Uterus (tissue), 3 donors: ENCODE measurements at regions not wholly inside any gene's neighbourhood (a gene's known extent, or its start where the extent isn't known, plus 50 kb on each side); places are given as distances from the start of the nearest gene placed in this dataset.

Experiments
- DNase-seq, 2 donors: peaks; one replicate each; pipeline ENCODE4 v3.0.0-alpha.2; 2019 to 2020
- H3K27ac ChIP-seq, 2 donors: fragments of 200-600 bp; sonication (generic); 1 replicate in 1 of 2; 2 replicates in 1 of 2; pipeline ENCODE4 v1.5.1; 2016 to 2018
- H3K27me3 ChIP-seq, 2 donors: fragments of 200-600 bp; sonication (generic); one replicate each; pipeline ENCODE4 v1.5.1; 2018 to 2019; ENCODE audit warnings: control low read depth in 1 of 2
- H3K36me3 ChIP-seq, 2 donors: fragments of 200-600 bp; sonication (generic); one replicate each; pipeline ENCODE4 v1.5.1; 2019; ENCODE audit warnings: control low read depth in 1 of 2
- H3K4me1 ChIP-seq, 2 donors: fragments of 200-600 bp; sonication (generic); one replicate each; pipeline ENCODE4 v1.5.1; 2018 to 2019; ENCODE audit warnings: control low read depth in 1 of 2
- H3K4me3 ChIP-seq, 2 donors: fragments of 200-600 bp; sonication (generic); 1 replicate in 1 of 2; 2 replicates in 1 of 2; pipeline ENCODE4 v1.5.1; 2018 to 2019; ENCODE audit warnings: mild to moderate bottlenecking in 1 of 2
- H3K9me3 ChIP-seq, 2 donors: fragments of 200-600 bp; sonication (generic); one replicate each; pipeline ENCODE4 v1.5.1; 2019; ENCODE audit warnings: control low read depth in 1 of 2
- CTCF ChIP-seq, 4 experiments: fragments of 200-600 bp in 2 of 4; fragments of 450-650 bp in 2 of 4; sonication (generic) in 2 of 4; IDR thresholded peaks; one replicate each; pipeline ENCODE4 v1.5.1; 2016 to 2019; ENCODE audit warnings: antibody characterized with exemption in 4 of 4, mild to moderate bottlenecking in 2 of 4, moderate library complexity in 1 of 4
- POLR2A ChIP-seq, 2 donors: fragments of 450-650 bp; IDR thresholded peaks; one replicate each; pipeline ENCODE4 v1.6.1; 2016; ENCODE audit warnings: antibody characterized with exemption in 2 of 2, mild to moderate bottlenecking in 1 of 2, moderate library complexity in 1 of 2
- intact Hi-C: fragments of 100-400 bp; cut with DNase I; formaldehyde crosslinking; loops from one replicate; pipeline ENCODE4 v1.15.1; 2023; ENCODE audit warnings: low total_unique reads
- donor health status: DM: yes; HTN: yes; CAD: no.

GRCh38 chr7:50953820-50954219 is 171.1 kb upstream of the GRB10 start:
- no peaks in the 10 kb centered on the region for H3K9me3 ChIP-seq
- no peak for DNase-seq
- H3K4me3 ChIP-seq: no peak overlapping the region
- intact Hi-C loops: no loop called here
- H3K27ac ChIP-seq: no peak overlapping the region
- H3K27me3 ChIP-seq: no peaks in the 10 kb centered on the region
- no peaks in the 10 kb centered on the region for H3K4me1 ChIP-seq
- H3K36me3 ChIP-seq: no peaks in the 10 kb centered on the region
- TF ChIP-seq CTCF (IDR thresholded peaks at IDR 0.05) (no peak), POLR2A (IDR thresholded peaks at IDR 0.05) (no peak)

DNA sequence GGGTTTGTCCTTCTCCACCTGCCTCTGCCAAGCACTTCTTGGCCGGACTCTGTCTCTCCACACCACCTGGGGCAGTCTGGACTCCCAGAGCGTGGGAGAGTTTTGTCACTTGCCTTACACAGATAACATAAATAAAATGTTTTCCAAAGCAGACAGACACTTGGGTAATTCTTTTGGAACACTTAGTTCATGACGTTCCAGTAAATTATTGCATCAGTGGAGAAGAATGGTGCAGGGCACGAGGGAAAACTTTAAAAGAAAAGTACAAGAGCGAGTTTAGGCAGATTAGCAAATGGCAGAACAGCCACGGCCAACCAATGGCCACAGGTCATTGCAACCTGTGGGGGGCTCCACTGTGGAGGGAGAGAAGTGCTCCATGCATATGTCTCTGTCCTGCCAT is 170.6 kb upstream of the GRB10 start:
- Histone ChIP-seq H3K27me3 (no peaks in the 10 kb centered on the region), H3K27ac (no peak overlapping the region), H3K9me3 (no peaks in the 10 kb centered on the region), H3K4me1 (no peaks in the 10 kb centered on the region), H3K36me3 (no peaks in the 10 kb centered on the region), H3K4me3 (no peak overlapping the region)
- DNase-seq: no peak
- intact Hi-C loops: no loop called here
- no peak for TF ChIP-seq CTCF (IDR thresholded peaks at IDR 0.05)
- TF ChIP-seq POLR2A (IDR thresholded peaks at IDR 0.05): no peak

- Histone ChIP-seq H3K4me1 (no peaks in the 10 kb centered on the region), H3K36me3 (no peaks in the 10 kb centered on the region), H3K9me3 (no peaks in the 10 kb centered on the region), H3K27me3 (no peaks in the 10 kb centered on the region), H3K4me3 (no peak overlapping the region), H3K27ac (no peak overlapping the region)
- no peak for TF ChIP-seq POLR2A (IDR thresholded peaks at IDR 0.05)
- TF ChIP-seq CTCF (IDR thresholded peaks at IDR 0.05): no peak
- no peak for DNase-seq
- intact Hi-C loops: no loop called here
These were observed 169.8 kb upstream of the GRB10 start for GRCh38 chr7:50952544-50952943.

DNA sequence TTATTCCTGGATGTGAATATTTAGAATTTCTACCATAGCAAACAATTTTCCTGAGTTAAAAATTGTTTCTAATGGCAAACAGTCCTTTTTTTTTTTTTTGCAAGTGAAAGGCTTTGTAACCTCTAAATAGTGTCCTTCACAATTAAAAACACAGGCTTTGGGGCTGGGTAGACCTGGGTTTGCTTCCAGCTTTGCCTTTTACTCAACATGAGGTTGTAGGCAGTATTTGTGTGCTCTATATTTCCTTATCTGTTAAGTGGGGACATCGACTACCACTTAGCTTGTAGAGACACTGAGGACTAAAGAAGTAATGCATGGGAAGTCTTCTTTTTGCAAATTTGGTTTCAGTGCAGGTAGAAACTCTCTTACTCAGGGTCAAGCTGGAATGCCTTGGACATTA is 169.4 kb upstream of the GRB10 start:
- Histone ChIP-seq H3K9me3 (no peaks in the 10 kb centered on the region), H3K27ac (no peak overlapping the region), H3K4me1 (no peaks in the 10 kb centered on the region), H3K4me3 (no peak overlapping the region), H3K36me3 (no peaks in the 10 kb centered on the region), H3K27me3 (no peaks in the 10 kb centered on the region)
- no peak for DNase-seq
- intact Hi-C loops: no loop called here
- TF ChIP-seq CTCF (IDR thresholded peaks at IDR 0.05): no peak
- no peak for TF ChIP-seq POLR2A (IDR thresholded peaks at IDR 0.05)

- Histone ChIP-seq H3K27ac (no peak overlapping the region), H3K27me3 (no peaks in the 10 kb centered on the region), H3K9me3 (no peaks in the 10 kb centered on the region), H3K4me3 (no peak overlapping the region), H3K36me3 (no peaks in the 10 kb centered on the region), H3K4me1 (no peaks in the 10 kb centered on the region)
- TF ChIP-seq POLR2A (IDR thresholded peaks at IDR 0.05) (no peak), CTCF (IDR thresholded peaks at IDR 0.05) (no peak)
- intact Hi-C loops: no loop called here
- DNase-seq: no peak
These were observed 160.8 kb upstream of the GRB10 start for GRCh38 chr7:50943482-50943881.
